22Rv1 (cell line): ENCODE measurements at regions not wholly inside any gene's neighbourhood (a gene's known extent, or its start where the extent isn't known, plus 50 kb on each side); places are given as distances from the start of the nearest gene placed in this dataset.
"Not testable (repeated sequence)": the region's sequence is repeated elsewhere in the genome, so short reads cannot be mapped to it uniquely, and the experiment has no call there.

Experiments used
- H3K27ac ChIP-seq: fragments of 450-650 bp; 2 replicates; pipeline ENCODE4 v1.5.1; 2017
- CTCF ChIP-seq: fragments of 450-650 bp; IDR thresholded peaks from 2 replicates; pipeline ENCODE4 v1.5.1; 2017; ENCODE audit warnings: mild to moderate bottlenecking
- ZFX ChIP-seq: fragments of 450-650 bp; IDR thresholded peaks from 2 replicates; pipeline ENCODE4 v1.6.1; 2017; ENCODE audit warnings: antibody characterized with exemption, borderline replicate concordance

GRCh38 chr16:50487528-50487927 lies 60.7 kb upstream of the NKD1 start:
- TF ChIP-seq ZFX (no peak), CTCF (no peak)
- no peak overlapping the region for H3K27ac ChIP-seq

DNA sequence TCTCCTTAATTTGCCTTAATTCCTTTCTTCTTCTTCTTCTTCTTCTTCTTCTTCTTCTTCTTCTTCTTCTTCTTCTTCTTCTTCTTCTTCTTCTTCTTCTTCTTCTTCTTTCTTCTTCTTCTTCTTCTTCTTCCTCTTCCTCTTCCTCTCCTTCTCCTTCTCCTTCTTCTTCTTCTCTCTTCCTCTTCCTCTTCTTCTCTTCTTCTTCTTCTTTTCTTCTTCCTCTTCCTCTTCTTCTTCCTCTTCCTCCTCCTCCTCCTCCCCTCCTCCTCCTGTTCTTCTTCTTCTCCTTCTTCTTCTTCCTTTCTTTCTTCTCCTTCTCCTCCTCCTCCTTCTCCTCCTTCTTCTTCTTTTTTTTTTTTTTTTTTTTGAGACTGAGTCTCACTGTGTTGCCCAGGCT lies 62.0 kb upstream of the NKD1 start:
- H3K27ac ChIP-seq = not testable (repeated sequence)

- H3K27ac ChIP-seq = no peak overlapping the region
- TF ChIP-seq ZFX (no peak), CTCF (no peak)
Observed at GRCh38 chr16:50485232-50485631, 63.0 kb upstream of the NKD1 start.

GRCh38 chr16:50482271-50482670 lies 65.9 kb upstream of the NKD1 start:
- TF ChIP-seq ZFX (no peak), CTCF (no peak)
- H3K27ac ChIP-seq = no peak overlapping the region

DNA sequence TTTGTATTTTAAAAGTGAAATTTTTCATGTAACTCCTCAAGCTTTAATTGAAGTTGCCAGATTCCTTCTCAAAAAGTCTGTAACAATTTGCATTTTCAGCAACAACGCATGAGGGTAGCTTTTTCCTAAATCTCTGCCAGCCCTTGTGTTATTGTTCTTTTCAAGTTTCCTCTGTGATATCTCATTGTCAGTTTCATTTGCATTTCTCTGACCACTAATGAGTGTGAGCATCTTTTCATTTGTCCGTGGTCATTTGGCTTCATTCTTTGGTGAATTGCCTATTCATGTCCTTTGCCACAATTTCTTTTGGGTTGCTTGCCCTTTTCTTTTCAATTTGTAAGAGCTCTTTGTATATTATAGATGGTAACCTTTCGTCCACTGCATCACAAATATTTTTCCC lies 68.0 kb upstream of the NKD1 start:
- no peak for TF ChIP-seq ZFX
- TF ChIP-seq CTCF = no peak
- H3K27ac ChIP-seq = no peak overlapping the region

GRCh38 chr16:50479771-50480170 lies 68.4 kb upstream of the NKD1 start:
- no peak overlapping the region for H3K27ac ChIP-seq
- TF ChIP-seq CTCF (no peak), ZFX (no peak)

DNA sequence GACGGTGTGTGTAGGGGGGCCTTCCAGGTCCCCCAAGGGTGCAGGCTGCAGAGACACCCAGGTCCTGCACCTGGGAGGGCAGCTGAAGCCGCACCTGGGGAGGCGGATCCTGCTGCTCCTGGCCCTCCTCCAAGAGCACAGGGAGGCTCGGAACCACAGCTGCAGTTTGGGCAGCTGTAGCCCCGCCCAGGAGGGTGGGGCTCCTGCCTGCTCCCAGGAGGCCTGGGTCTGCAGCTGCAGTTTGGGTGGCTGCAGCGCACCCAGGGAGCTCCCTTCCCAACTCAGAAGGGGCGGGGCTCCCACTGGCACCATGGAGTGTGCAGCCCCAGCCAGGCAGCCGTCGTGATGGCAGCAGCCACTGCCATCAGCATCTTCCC lies 69.4 kb upstream of the NKD1 start:
- TF ChIP-seq CTCF (no peak), ZFX (no peak)

DNA sequence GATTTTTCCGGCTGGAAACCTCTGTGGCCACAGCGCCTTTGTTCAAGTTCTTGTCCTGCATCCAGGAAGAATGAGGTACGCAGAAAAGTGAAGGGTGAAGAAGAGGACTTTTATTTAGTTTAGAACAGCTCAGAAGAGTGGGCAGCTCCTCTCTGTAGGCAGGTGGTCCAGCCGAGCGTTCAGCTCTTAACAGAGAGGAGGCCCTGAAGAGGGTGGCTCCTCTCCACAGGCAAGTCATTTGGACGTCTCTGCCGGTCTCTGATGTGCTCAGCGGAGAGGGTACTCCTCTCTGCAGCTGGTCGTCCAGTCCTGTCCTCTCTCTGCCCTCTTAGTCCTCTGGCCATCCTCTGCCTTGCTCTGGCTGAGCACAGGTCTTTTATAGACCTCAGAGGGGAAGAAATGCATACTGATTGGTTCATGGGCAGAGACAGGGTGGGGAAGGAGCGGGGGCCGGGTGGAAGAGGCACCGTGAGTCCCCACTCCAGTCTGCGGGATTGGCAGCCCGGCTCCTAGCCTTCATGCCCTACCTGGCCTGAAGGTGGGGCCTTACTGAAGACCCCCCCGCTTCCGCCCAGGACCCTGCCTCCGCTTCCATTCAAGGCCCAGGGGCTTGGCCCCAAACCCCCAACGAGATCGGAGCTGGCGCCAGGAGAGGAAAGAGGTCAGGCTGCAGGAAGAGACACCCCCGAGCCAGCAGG lies 70.0 kb upstream of the NKD1 start:
- no peak for TF ChIP-seq ZFX
- TF ChIP-seq CTCF = no peak
- H3K27ac ChIP-seq = no peak overlapping the region

More for the DNA sequence above, 69.4 kb upstream of the NKD1 start:
- H3K27ac ChIP-seq = no peak overlapping the region
